22Rv1 (cell line): ENCODE measurements at regions not wholly inside any gene's neighbourhood (a gene's known extent, or its start where the extent isn't known, plus 50 kb on each side); places are given as distances from the start of the nearest gene placed in this dataset.

Experiments
- H3K27ac ChIP-seq: fragments of 450-650 bp; 2 replicates; pipeline ENCODE4 v1.5.1; 2017
- CTCF ChIP-seq: fragments of 450-650 bp; IDR thresholded peaks from 2 replicates; pipeline ENCODE4 v1.5.1; 2017; ENCODE audit warnings: mild to moderate bottlenecking
- ZFX ChIP-seq: fragments of 450-650 bp; IDR thresholded peaks from 2 replicates; pipeline ENCODE4 v1.6.1; 2017; ENCODE audit warnings: antibody characterized with exemption, borderline replicate concordance

GRCh38 chr1:10962483-10962882 is 50.0 kb upstream of the TARDBP start:
- TF ChIP-seq ZFX (no peak), CTCF (no peak)
- no peak overlapping the region for H3K27ac ChIP-seq
